ENCODE measurements at regions not wholly inside any gene's neighbourhood (a gene's known extent, or its start where the extent isn't known, plus 50 kb on each side); places are given as distances from the start of the nearest gene placed in this dataset.

DNA sequence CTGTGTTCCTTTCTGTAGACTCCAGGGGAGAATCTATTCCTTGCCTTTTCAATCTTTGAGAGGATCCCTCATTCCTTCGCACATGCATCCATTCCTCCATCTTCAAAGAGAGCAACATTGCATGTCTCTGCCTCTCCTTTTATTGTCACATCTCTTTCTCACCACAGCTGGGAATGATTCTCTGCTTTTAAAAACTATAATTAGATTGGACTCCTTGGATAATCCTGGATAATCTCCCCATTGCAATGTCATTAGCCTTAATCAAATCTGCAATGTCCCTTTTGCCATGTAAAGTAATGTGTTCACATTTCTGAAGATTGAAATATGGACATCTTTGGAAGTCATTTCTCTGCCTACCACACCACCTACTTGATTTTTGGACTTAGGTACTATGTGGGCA lies 750.1 kb downstream of the COL12A1 start:
- H3K4me1 Mint-ChIP-seq = no peaks in the 10 kb centered on the region
- DNase-seq (no peak), ATAC-seq (no peak)
- no peaks in the 10 kb centered on the region for H3K27me3 ChIP-seq (ENCODE audit: control insufficient read depth, insufficient read depth, low read length)
- H3K9me3 Mint-ChIP-seq = peaks cover 5 to 8% of the 10 kb centered on the region in 2 donors
- H3K4me3 ChIP-seq (ENCODE audit: low read length) = no peak overlapping the region
- TF ChIP-seq, protein P1, sequence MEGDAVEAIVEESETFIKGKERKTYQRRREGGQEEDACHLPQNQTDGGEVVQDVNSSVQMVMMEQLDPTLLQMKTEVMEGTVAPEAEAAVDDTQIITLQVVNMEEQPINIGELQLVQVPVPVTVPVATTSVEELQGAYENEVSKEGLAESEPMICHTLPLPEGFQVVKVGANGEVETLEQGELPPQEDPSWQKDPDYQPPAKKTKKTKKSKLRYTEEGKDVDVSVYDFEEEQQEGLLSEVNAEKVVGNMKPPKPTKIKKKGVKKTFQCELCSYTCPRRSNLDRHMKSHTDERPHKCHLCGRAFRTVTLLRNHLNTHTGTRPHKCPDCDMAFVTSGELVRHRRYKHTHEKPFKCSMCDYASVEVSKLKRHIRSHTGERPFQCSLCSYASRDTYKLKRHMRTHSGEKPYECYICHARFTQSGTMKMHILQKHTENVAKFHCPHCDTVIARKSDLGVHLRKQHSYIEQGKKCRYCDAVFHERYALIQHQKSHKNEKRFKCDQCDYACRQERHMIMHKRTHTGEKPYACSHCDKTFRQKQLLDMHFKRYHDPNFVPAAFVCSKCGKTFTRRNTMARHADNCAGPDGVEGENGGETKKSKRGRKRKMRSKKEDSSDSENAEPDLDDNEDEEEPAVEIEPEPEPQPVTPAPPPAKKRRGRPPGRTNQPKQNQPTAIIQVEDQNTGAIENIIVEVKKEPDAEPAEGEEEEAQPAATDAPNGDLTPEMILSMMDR (IDR thresholded peaks at IDR 0.05) = no peak
- 100% methylated on average over 1 of the region's 1 CpG for WGBS (ENCODE audit: insufficient coverage)
- H3K9me3 ChIP-seq (ENCODE audit: control insufficient read depth, insufficient read depth, low read length) = no peaks in the 10 kb centered on the region
- intact Hi-C loops (cut with micrococcal nuclease) = no loop called here
- H3K36me3 ChIP-seq (ENCODE audit: control insufficient read depth, insufficient read depth, low read length) = no peaks in the 10 kb centered on the region
- H3K4me1 ChIP-seq (ENCODE audit: control insufficient read depth, insufficient read depth, low read length) = no peaks in the 10 kb centered on the region
- H3K27ac Mint-ChIP-seq = no peak overlapping the region
- H3K36me3 Mint-ChIP-seq = no peaks in the 10 kb centered on the region
- no peaks in the 10 kb centered on the region for H3K27me3 Mint-ChIP-seq (ENCODE audit: low read depth in 2 of 2)
- H3K4me3 Mint-ChIP-seq = no peak overlapping the region
- no peak overlapping the region for H3K27ac ChIP-seq (ENCODE audit: low read length)

DNA sequence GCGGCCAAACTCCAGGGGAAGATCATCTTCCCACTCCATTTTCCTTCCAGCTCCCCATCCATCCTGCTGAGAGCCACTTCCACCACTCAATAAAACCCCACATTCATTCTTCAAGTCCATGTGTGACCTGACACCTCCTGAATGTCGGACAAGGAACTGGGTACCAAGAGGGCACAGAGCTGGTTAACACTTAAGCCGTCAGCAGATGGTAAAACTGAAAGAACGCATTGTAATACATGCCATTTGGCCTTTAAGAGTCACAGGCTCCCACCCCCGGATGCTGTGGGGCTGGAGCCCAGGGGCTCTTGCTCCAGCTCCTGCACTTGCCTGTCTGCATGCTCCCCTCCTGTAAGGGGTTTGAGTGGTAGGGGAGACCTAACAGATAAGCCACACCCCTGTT lies 753.9 kb downstream of the COL12A1 start:
- no peak overlapping the region for H3K27ac Mint-ChIP-seq
- Histone ChIP-seq H3K4me1 (ENCODE audit: control insufficient read depth, insufficient read depth, low read length) (no peaks in the 10 kb centered on the region), H3K27ac (ENCODE audit: low read length) (no peak overlapping the region), H3K4me3 (ENCODE audit: low read length) (no peak overlapping the region), H3K27me3 (ENCODE audit: control insufficient read depth, insufficient read depth, low read length) (no peaks in the 10 kb centered on the region), H3K36me3 (ENCODE audit: control insufficient read depth, insufficient read depth, low read length) (no peaks in the 10 kb centered on the region), H3K9me3 (ENCODE audit: control insufficient read depth, insufficient read depth, low read length) (no peaks in the 10 kb centered on the region)
- WGBS (ENCODE audit: insufficient coverage) = 67% methylated on average over 5 of the region's 5 CpGs
- ATAC-seq = no peak
- H3K36me3 Mint-ChIP-seq = no peaks in the 10 kb centered on the region
- no peak for DNase-seq
- no peaks in the 10 kb centered on the region for H3K4me1 Mint-ChIP-seq
- H3K27me3 Mint-ChIP-seq (ENCODE audit: low read depth in 2 of 2) = no peaks in the 10 kb centered on the region
- TF ChIP-seq, protein P1 (IDR thresholded peaks at IDR 0.05) = no peak
- H3K4me3 Mint-ChIP-seq = no peak overlapping the region
- H3K9me3 Mint-ChIP-seq = peaks cover 10 to 13% of the 10 kb centered on the region in 2 donors
- intact Hi-C loops (cut with micrococcal nuclease) = no loop called here

DNA sequence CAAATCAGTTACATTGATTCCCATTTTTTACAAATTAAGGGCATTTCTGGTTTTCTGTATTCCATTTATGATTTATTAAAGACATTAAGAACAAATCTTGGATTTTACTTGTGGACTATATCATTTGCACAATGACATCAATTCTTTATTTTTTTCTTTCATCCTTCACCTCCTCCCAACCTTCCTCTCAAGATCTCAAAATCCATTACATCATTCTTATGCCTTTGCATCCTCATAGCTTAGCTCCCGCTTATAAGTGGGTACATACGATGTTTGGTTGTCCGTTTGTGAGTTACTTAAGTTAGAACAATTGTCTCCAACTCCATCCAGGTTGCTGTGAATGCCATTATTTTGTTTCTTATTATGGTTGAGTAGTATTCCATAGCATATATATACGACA lies 752.8 kb downstream of the CD109 start:
- H3K27ac Mint-ChIP-seq = no peak overlapping the region
- H3K4me1 Mint-ChIP-seq = no peaks in the 10 kb centered on the region
- Histone ChIP-seq H3K4me3 (ENCODE audit: low read length) (no peak overlapping the region), H3K9me3 (ENCODE audit: control insufficient read depth, insufficient read depth, low read length) (no peaks in the 10 kb centered on the region), H3K4me1 (ENCODE audit: control insufficient read depth, insufficient read depth, low read length) (no peaks in the 10 kb centered on the region), H3K27ac (ENCODE audit: low read length) (no peak overlapping the region), H3K36me3 (ENCODE audit: control insufficient read depth, insufficient read depth, low read length) (no peaks in the 10 kb centered on the region), H3K27me3 (ENCODE audit: control insufficient read depth, insufficient read depth, low read length) (no peaks in the 10 kb centered on the region)
- intact Hi-C loops (cut with micrococcal nuclease) = no loop called here
- TF ChIP-seq, protein P1 (IDR thresholded peaks at IDR 0.05) = no peak
- H3K4me3 Mint-ChIP-seq = no peak overlapping the region
- DNase-seq = no peak
- H3K27me3 Mint-ChIP-seq (ENCODE audit: low read depth in 2 of 2) = no peaks in the 10 kb centered on the region
- ATAC-seq = no peak
- H3K9me3 Mint-ChIP-seq = peaks cover 4 to 18% of the 10 kb centered on the region in 2 donors
- no CpG with 5 or more reads among the region's 4 CpGs for WGBS (ENCODE audit: insufficient coverage)
- no peaks in the 10 kb centered on the region for H3K36me3 Mint-ChIP-seq

DNA sequence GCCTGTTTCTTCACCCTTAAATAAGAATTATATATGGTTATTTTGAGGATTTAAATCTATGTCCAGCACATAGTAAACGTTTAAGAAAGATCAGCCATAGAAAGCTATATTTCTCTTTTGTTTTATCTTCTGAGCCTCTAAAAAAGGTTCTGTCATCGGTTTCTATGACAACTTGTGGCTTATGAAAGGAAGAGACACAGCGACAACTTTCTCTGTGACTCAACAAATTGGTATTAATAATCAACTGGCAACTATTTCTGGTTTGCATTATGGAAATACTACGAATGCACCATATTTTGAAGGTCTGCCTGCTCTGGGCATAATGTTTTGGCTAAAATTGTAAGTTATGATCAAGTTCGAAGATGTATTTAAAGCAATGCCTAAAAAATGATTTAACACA lies 751.0 kb downstream of the CD109 start:
- H3K4me3 Mint-ChIP-seq = no peak overlapping the region
- TF ChIP-seq, protein P1 (IDR thresholded peaks at IDR 0.05) = no peak
- Histone ChIP-seq H3K27me3 (ENCODE audit: control insufficient read depth, insufficient read depth, low read length) (no peaks in the 10 kb centered on the region), H3K4me3 (ENCODE audit: low read length) (no peak overlapping the region), H3K36me3 (ENCODE audit: control insufficient read depth, insufficient read depth, low read length) (no peaks in the 10 kb centered on the region), H3K4me1 (ENCODE audit: control insufficient read depth, insufficient read depth, low read length) (no peaks in the 10 kb centered on the region), H3K27ac (ENCODE audit: low read length) (no peak overlapping the region), H3K9me3 (ENCODE audit: control insufficient read depth, insufficient read depth, low read length) (no peaks in the 10 kb centered on the region)
- DNase-seq (no peak), ATAC-seq (no peak)
- H3K9me3 Mint-ChIP-seq = peaks cover 2 to 18% of the 10 kb centered on the region in 2 donors
- H3K4me1 Mint-ChIP-seq = no peaks in the 10 kb centered on the region
- no peak overlapping the region for H3K27ac Mint-ChIP-seq
- intact Hi-C loops (cut with micrococcal nuclease) = no loop called here
- no peaks in the 10 kb centered on the region for H3K36me3 Mint-ChIP-seq
- no peaks in the 10 kb centered on the region for H3K27me3 Mint-ChIP-seq (ENCODE audit: low read depth in 2 of 2)
- 59% methylated on average over 4 of the region's 5 CpGs for WGBS (ENCODE audit: insufficient coverage)
